T-helper 17 cell (primary cell): ENCODE measurements at regions not wholly inside any gene's neighbourhood (a gene's known extent, or its start where the extent isn't known, plus 50 kb on each side); places are given as distances from the start of the nearest gene placed in this dataset.

Experiments used
- ATAC-seq: fragments of 150-1000 bp; cut with Tn5 transposase; 2 replicates; pipeline ENCODE4 v1.10.0; 2021; ENCODE audit warnings: mild to moderate bottlenecking, moderate library complexity
- DNase-seq, 3 donors: peaks; one replicate each; pipeline versions ENCODE4 v3.0.0 to v3.0.0-alpha.2; 2020 to 2021
- H3K9me3 ChIP-seq: one replicate; pipeline ENCODE4 v1.7.0; 2013; ENCODE audit warnings: low read length, mild to moderate bottlenecking; ENCODE audit not compliant: control insufficient read depth, poor library complexity, severe bottlenecking
- H3K27ac Mint-ChIP-seq: one replicate; pipeline ENCODE4 v1.8.0; 2022; ENCODE audit warnings: mild to moderate bottlenecking, moderate library complexity, mixed read lengths
- H3K27me3 Mint-ChIP-seq: one replicate; pipeline ENCODE4 v1.8.0; 2022; ENCODE audit warnings: mixed read lengths
- H3K36me3 Mint-ChIP-seq: one replicate; pipeline ENCODE4 v1.8.0; 2022; ENCODE audit warnings: low read depth, mixed read lengths
- H3K4me1 Mint-ChIP-seq: one replicate; pipeline ENCODE4 v1.8.0; 2022; ENCODE audit warnings: mild to moderate bottlenecking, mixed read lengths
- H3K4me3 Mint-ChIP-seq: one replicate; pipeline ENCODE4 v1.8.0; 2022; ENCODE audit warnings: mild to moderate bottlenecking, moderate library complexity, mixed read lengths

GRCh38 chr10:71133710-71134686, 78.4 kb upstream of the UNC5B start:
- no peaks in the 10 kb centered on the region for H3K9me3 ChIP-seq
- H3K4me1 Mint-ChIP-seq, result peaks cover 2% of the 10 kb centered on the region
- peaks cover 64% of the 10 kb centered on the region for H3K27me3 Mint-ChIP-seq
- H3K4me3 Mint-ChIP-seq, result no peak overlapping the region
- peaks cover 3% of the 10 kb centered on the region for H3K36me3 Mint-ChIP-seq
- no peak for ATAC-seq
- no peak for DNase-seq
- H3K27ac Mint-ChIP-seq, result no peak overlapping the region

GRCh38 chr10:71134732-71135211, 77.6 kb upstream of the UNC5B start:
- Mint-ChIP-seq H3K27me3 (peaks cover 70% of the 10 kb centered on the region), H3K27ac (no peak overlapping the region), H3K4me1 (peaks cover 2% of the 10 kb centered on the region), H3K36me3 (peaks cover 3% of the 10 kb centered on the region), H3K4me3 (no peak overlapping the region)
- ATAC-seq, result no peak
- H3K9me3 ChIP-seq, result no peaks in the 10 kb centered on the region
- DNase-seq, result no peak

- ATAC-seq (no peak), DNase-seq (no peak)
- Mint-ChIP-seq H3K36me3 (peaks cover 3% of the 10 kb centered on the region), H3K27ac (no peak overlapping the region), H3K4me3 (no peak overlapping the region), H3K4me1 (peaks cover 2% of the 10 kb centered on the region), H3K27me3 (peaks cover 69% of the 10 kb centered on the region)
- no peaks in the 10 kb centered on the region for H3K9me3 ChIP-seq
Observed at GRCh38 chr10:71135236-71135635, 77.1 kb upstream of the UNC5B start.

GRCh38 chr10:71136036-71136721, 76.2 kb upstream of the UNC5B start:
- ATAC-seq, result no peak
- no peak for DNase-seq
- no peak overlapping the region for H3K4me3 Mint-ChIP-seq
- H3K4me1 Mint-ChIP-seq, result peaks cover 2% of the 10 kb centered on the region
- peaks cover 66% of the 10 kb centered on the region for H3K27me3 Mint-ChIP-seq
- no peak overlapping the region for H3K27ac Mint-ChIP-seq
- H3K9me3 ChIP-seq, result no peaks in the 10 kb centered on the region
- H3K36me3 Mint-ChIP-seq, result peaks cover 3% of the 10 kb centered on the region

GRCh38 chr10:71137701-71138100, 74.7 kb upstream of the UNC5B start:
- H3K27ac Mint-ChIP-seq, result no peak overlapping the region
- H3K4me3 Mint-ChIP-seq, result no peak overlapping the region
- H3K27me3 Mint-ChIP-seq, result peaks cover 64% of the 10 kb centered on the region
- ATAC-seq, result no peak
- no peaks in the 10 kb centered on the region for H3K4me1 Mint-ChIP-seq
- DNase-seq, result no peak
- H3K36me3 Mint-ChIP-seq, result peaks cover 3% of the 10 kb centered on the region
- H3K9me3 ChIP-seq, result no peaks in the 10 kb centered on the region

- Mint-ChIP-seq H3K36me3 (peaks cover 3% of the 10 kb centered on the region), H3K4me3 (no peak overlapping the region), H3K4me1 (no peaks in the 10 kb centered on the region)
Observed at GRCh38 chr10:71138166-71138830, 74.1 kb upstream of the UNC5B start.

GRCh38 chr10:71141528-71141927, 70.8 kb upstream of the UNC5B start:
- H3K4me1 Mint-ChIP-seq, result no peaks in the 10 kb centered on the region
- DNase-seq (no peak), ATAC-seq (no peak)
- no peaks in the 10 kb centered on the region for H3K9me3 ChIP-seq
- H3K36me3 Mint-ChIP-seq, result peaks cover 2% of the 10 kb centered on the region
- H3K27ac Mint-ChIP-seq, result no peak overlapping the region
- H3K4me3 Mint-ChIP-seq, result no peak overlapping the region
- peaks cover 43% of the 10 kb centered on the region for H3K27me3 Mint-ChIP-seq

More at GRCh38 chr10:71138166-71138830, 74.1 kb upstream of the UNC5B start:
- no peak overlapping the region for H3K27ac Mint-ChIP-seq
- H3K27me3 Mint-ChIP-seq, result peaks cover 60% of the 10 kb centered on the region
- DNase-seq (no peak), ATAC-seq (no peak)
- no peaks in the 10 kb centered on the region for H3K9me3 ChIP-seq

GRCh38 chr10:71143170-71143569, 69.2 kb upstream of the UNC5B start:
- H3K36me3 Mint-ChIP-seq, result peaks cover 2% of the 10 kb centered on the region
- no peak overlapping the region for H3K27ac Mint-ChIP-seq
- H3K27me3 Mint-ChIP-seq, result peaks cover 39% of the 10 kb centered on the region
- ATAC-seq, result no peak
- DNase-seq, result no peak
- H3K9me3 ChIP-seq, result no peaks in the 10 kb centered on the region
- no peaks in the 10 kb centered on the region for H3K4me1 Mint-ChIP-seq
- no peak overlapping the region for H3K4me3 Mint-ChIP-seq

- Mint-ChIP-seq H3K27ac (no peak overlapping the region), H3K36me3 (peaks cover under 1% of the 10 kb centered on the region)
- DNase-seq, result no peak
Observed at GRCh38 chr10:71143610-71144009, 68.8 kb upstream of the UNC5B start.

GRCh38 chr10:71144824-71145223, 67.5 kb upstream of the UNC5B start:
- no peak overlapping the region for H3K27ac Mint-ChIP-seq
- no peaks in the 10 kb centered on the region for H3K9me3 ChIP-seq
- H3K4me3 Mint-ChIP-seq, result no peak overlapping the region
- ATAC-seq, result no peak
- no peak for DNase-seq
- H3K27me3 Mint-ChIP-seq, result peaks cover 25% of the 10 kb centered on the region
- no peaks in the 10 kb centered on the region for H3K36me3 Mint-ChIP-seq
- no peaks in the 10 kb centered on the region for H3K4me1 Mint-ChIP-seq

More at GRCh38 chr10:71143610-71144009, 68.8 kb upstream of the UNC5B start:
- no peaks in the 10 kb centered on the region for H3K9me3 ChIP-seq
- peaks cover 34% of the 10 kb centered on the region for H3K27me3 Mint-ChIP-seq
- ATAC-seq, result no peak
- H3K4me3 Mint-ChIP-seq, result no peak overlapping the region
- no peaks in the 10 kb centered on the region for H3K4me1 Mint-ChIP-seq

- Mint-ChIP-seq H3K4me3 (no peak overlapping the region), H3K36me3 (no peaks in the 10 kb centered on the region), H3K27ac (no peak overlapping the region), H3K27me3 (peaks cover 24% of the 10 kb centered on the region), H3K4me1 (no peaks in the 10 kb centered on the region)
- no peaks in the 10 kb centered on the region for H3K9me3 ChIP-seq
- DNase-seq (no peak), ATAC-seq (no peak)
Observed at GRCh38 chr10:71145352-71145945, 66.9 kb upstream of the UNC5B start.

GRCh38 chr10:71150796-71151195, 61.6 kb upstream of the UNC5B start:
- no peak for ATAC-seq
- no peak for DNase-seq
- Mint-ChIP-seq H3K27me3 (peaks cover 5% of the 10 kb centered on the region), H3K27ac (no peak overlapping the region), H3K4me1 (no peaks in the 10 kb centered on the region), H3K4me3 (no peak overlapping the region), H3K36me3 (no peaks in the 10 kb centered on the region)
- H3K9me3 ChIP-seq, result no peaks in the 10 kb centered on the region

GRCh38 chr10:71152043-71152442, 60.3 kb upstream of the UNC5B start:
- Mint-ChIP-seq H3K27me3 (peaks cover under 1% of the 10 kb centered on the region), H3K4me3 (no peak overlapping the region), H3K36me3 (no peaks in the 10 kb centered on the region), H3K27ac (no peak overlapping the region), H3K4me1 (no peaks in the 10 kb centered on the region)
- ATAC-seq (no peak), DNase-seq (no peak)
- no peaks in the 10 kb centered on the region for H3K9me3 ChIP-seq
